Activated T-helper 1 cell treated with anti-CD3 and anti-CD28 coated beads, Interleukin-12 subunit alpha, Interleukin-12 subunit beta, Interleukin-2, Interleukin-4 antibody, amounts not matched to agents 30 ng/mL and 10 ng/mL and 1 ng/mL, durations not matched to agents 14 hours and 24 hours and 36 hours (primary cell): ENCODE measurements at regions not wholly inside any gene's neighbourhood (a gene's known extent, or its start where the extent isn't known, plus 50 kb on each side); places are given as distances from the start of the nearest gene placed in this dataset.

Source experiments
- DNase-seq: peaks from one replicate; pipeline ENCODE4 v3.0.0; 2021; ENCODE audit warnings: low spot score
- H3K27ac Mint-ChIP-seq: one replicate; pipeline ENCODE4 v1.8.0; 2021; ENCODE audit warnings: mild to moderate bottlenecking, mixed read lengths
- H3K27me3 Mint-ChIP-seq: one replicate; pipeline ENCODE4 v1.8.0; 2022; ENCODE audit warnings: mild to moderate bottlenecking, moderate library complexity, mixed read lengths; ENCODE audit not compliant: insufficient read depth
- H3K36me3 Mint-ChIP-seq: one replicate; pipeline ENCODE4 v1.8.0; 2021; ENCODE audit warnings: low read depth, mixed read lengths
- H3K4me1 Mint-ChIP-seq: one replicate; pipeline ENCODE4 v1.8.0; 2021; ENCODE audit warnings: low read depth, mixed read lengths
- H3K4me3 Mint-ChIP-seq: one replicate; pipeline ENCODE4 v1.8.0; 2021; ENCODE audit warnings: mild to moderate bottlenecking, moderate library complexity, mixed read lengths
- H3K9me3 Mint-ChIP-seq: one replicate; pipeline ENCODE4 v1.8.0; 2021; ENCODE audit warnings: mixed read lengths
- intact Hi-C: fragments of 100-400 bp; cut with micrococcal nuclease; formaldehyde crosslinking; loops from one replicate; pipeline ENCODE4 v1.15.1; 2024

GRCh38 chr10:109022417-109023049 lies 900.8 kb downstream of the XPNPEP1 start:
- no peak overlapping the region for H3K27ac Mint-ChIP-seq
- DNase-seq: no peak
- no peaks in the 10 kb centered on the region for H3K4me1 Mint-ChIP-seq
- intact Hi-C loops: no loop called here
- H3K4me3 Mint-ChIP-seq: no peak overlapping the region
- no peaks in the 10 kb centered on the region for H3K27me3 Mint-ChIP-seq
- no peaks in the 10 kb centered on the region for H3K9me3 Mint-ChIP-seq
- H3K36me3 Mint-ChIP-seq: no peaks in the 10 kb centered on the region

GRCh38 chr10:109019001-109019424 lies 904.3 kb downstream of the XPNPEP1 start:
- DNase-seq: no peak
- Mint-ChIP-seq H3K27me3 (no peaks in the 10 kb centered on the region), H3K36me3 (no peaks in the 10 kb centered on the region), H3K4me1 (no peaks in the 10 kb centered on the region), H3K27ac (no peak overlapping the region), H3K9me3 (no peaks in the 10 kb centered on the region), H3K4me3 (no peak overlapping the region)
- intact Hi-C loops: no loop called here

GRCh38 chr10:109007514-109007913 lies 915.8 kb downstream of the XPNPEP1 start:
- H3K4me3 Mint-ChIP-seq: no peak overlapping the region
- no peaks in the 10 kb centered on the region for H3K36me3 Mint-ChIP-seq

GRCh38 chr10:108990441-108990840 lies 932.9 kb downstream of the XPNPEP1 start:
- H3K9me3 Mint-ChIP-seq: peaks cover 16% of the 10 kb centered on the region
- H3K4me3 Mint-ChIP-seq: no peak overlapping the region
- H3K36me3 Mint-ChIP-seq: no peaks in the 10 kb centered on the region
- DNase-seq: no peak
- intact Hi-C loops: no loop called here
- H3K4me1 Mint-ChIP-seq: no peaks in the 10 kb centered on the region
- no peaks in the 10 kb centered on the region for H3K27me3 Mint-ChIP-seq
- H3K27ac Mint-ChIP-seq: no peak overlapping the region

More at GRCh38 chr10:109007514-109007913, 915.8 kb downstream of the XPNPEP1 start:
- H3K9me3 Mint-ChIP-seq: no peaks in the 10 kb centered on the region
- no peak for DNase-seq
- H3K4me1 Mint-ChIP-seq: no peaks in the 10 kb centered on the region
- intact Hi-C loops: no loop called here
- H3K27ac Mint-ChIP-seq: no peak overlapping the region
- no peaks in the 10 kb centered on the region for H3K27me3 Mint-ChIP-seq

- intact Hi-C loops: no loop called here
- no peak for DNase-seq
- H3K27me3 Mint-ChIP-seq: no peaks in the 10 kb centered on the region
- peaks cover 15% of the 10 kb centered on the region for H3K9me3 Mint-ChIP-seq
- no peaks in the 10 kb centered on the region for H3K36me3 Mint-ChIP-seq
- H3K4me3 Mint-ChIP-seq: no peak overlapping the region
- no peak overlapping the region for H3K27ac Mint-ChIP-seq
- no peaks in the 10 kb centered on the region for H3K4me1 Mint-ChIP-seq
Measured at GRCh38 chr10:108989976-108990375, 933.3 kb downstream of the XPNPEP1 start.

GRCh38 chr10:108982159-108982558 lies 941.2 kb downstream of the XPNPEP1 start:
- H3K27me3 Mint-ChIP-seq: no peaks in the 10 kb centered on the region

GRCh38 chr10:108980869-108981268 lies 942.4 kb downstream of the XPNPEP1 start:
- no peak for DNase-seq
- Mint-ChIP-seq H3K27ac (no peak overlapping the region), H3K36me3 (no peaks in the 10 kb centered on the region), H3K4me3 (no peak overlapping the region), H3K27me3 (no peaks in the 10 kb centered on the region), H3K9me3 (no peaks in the 10 kb centered on the region), H3K4me1 (no peaks in the 10 kb centered on the region)
- intact Hi-C loops: no loop called here

More at GRCh38 chr10:108982159-108982558, 941.2 kb downstream of the XPNPEP1 start:
- no peak for DNase-seq
- Mint-ChIP-seq H3K4me1 (no peaks in the 10 kb centered on the region), H3K36me3 (no peaks in the 10 kb centered on the region), H3K4me3 (no peak overlapping the region), H3K9me3 (no peaks in the 10 kb centered on the region), H3K27ac (no peak overlapping the region)
- intact Hi-C loops: no loop called here

- Mint-ChIP-seq H3K27ac (no peak overlapping the region), H3K4me3 (no peak overlapping the region), H3K36me3 (no peaks in the 10 kb centered on the region), H3K9me3 (peaks cover 11% of the 10 kb centered on the region), H3K27me3 (no peaks in the 10 kb centered on the region), H3K4me1 (no peaks in the 10 kb centered on the region)
- no peak for DNase-seq
- intact Hi-C loops: no loop called here
Measured at GRCh38 chr10:108975459-108976058, 947.8 kb downstream of the XPNPEP1 start.

- Mint-ChIP-seq H3K4me3 (no peak overlapping the region), H3K27ac (no peak overlapping the region), H3K4me1 (no peaks in the 10 kb centered on the region), H3K36me3 (no peaks in the 10 kb centered on the region), H3K9me3 (peaks cover 24% of the 10 kb centered on the region), H3K27me3 (no peaks in the 10 kb centered on the region)
- DNase-seq: no peak
- intact Hi-C loops: no loop called here
Measured at GRCh38 chr10:108970016-108970415, 953.3 kb downstream of the XPNPEP1 start.

- Mint-ChIP-seq H3K4me3 (no peak overlapping the region), H3K9me3 (peaks cover 15% of the 10 kb centered on the region)
Measured at GRCh38 chr10:108966411-108966810, 956.9 kb downstream of the XPNPEP1 start.

GRCh38 chr10:108966005-108966404 lies 957.3 kb downstream of the XPNPEP1 start:
- Mint-ChIP-seq H3K36me3 (no peaks in the 10 kb centered on the region), H3K27me3 (no peaks in the 10 kb centered on the region), H3K4me1 (no peaks in the 10 kb centered on the region), H3K27ac (no peak overlapping the region), H3K9me3 (peaks cover 15% of the 10 kb centered on the region), H3K4me3 (no peak overlapping the region)
- intact Hi-C loops: loop anchor here (1.0 kb wide), 1 partner anchor 30 kb away; no protein-coding TSS in a partner anchor
- DNase-seq: no peak

More at GRCh38 chr10:108966411-108966810, 956.9 kb downstream of the XPNPEP1 start:
- Mint-ChIP-seq H3K4me1 (no peaks in the 10 kb centered on the region), H3K36me3 (no peaks in the 10 kb centered on the region), H3K27ac (no peak overlapping the region), H3K27me3 (no peaks in the 10 kb centered on the region)
- no peak for DNase-seq
- intact Hi-C loops: loop anchor here (1.0 kb wide), 1 partner anchor 30 kb away; no protein-coding TSS in a partner anchor

GRCh38 chr10:108962172-108962571 lies 961.1 kb downstream of the XPNPEP1 start:
- Mint-ChIP-seq H3K9me3 (peaks cover 4% of the 10 kb centered on the region), H3K36me3 (no peaks in the 10 kb centered on the region), H3K27me3 (no peaks in the 10 kb centered on the region), H3K4me3 (no peak overlapping the region), H3K27ac (no peak overlapping the region), H3K4me1 (no peaks in the 10 kb centered on the region)
- no peak for DNase-seq
- intact Hi-C loops: no loop called here

GRCh38 chr10:108957681-108958080 lies 965.6 kb downstream of the XPNPEP1 start:
- Mint-ChIP-seq H3K27ac (no peak overlapping the region), H3K4me3 (no peak overlapping the region), H3K4me1 (no peaks in the 10 kb centered on the region), H3K27me3 (no peaks in the 10 kb centered on the region), H3K9me3 (peaks cover 20% of the 10 kb centered on the region), H3K36me3 (no peaks in the 10 kb centered on the region)
- intact Hi-C loops: no loop called here
- DNase-seq: no peak
